ENCODE measurements at regions not wholly inside any gene's neighbourhood (a gene's known extent, or its start where the extent isn't known, plus 50 kb on each side); places are given as distances from the start of the nearest gene placed in this dataset.
"Not testable (repeated sequence)": the region's sequence is repeated elsewhere in the genome, so short reads cannot be mapped to it uniquely, and the experiment has no call there.

DNA sequence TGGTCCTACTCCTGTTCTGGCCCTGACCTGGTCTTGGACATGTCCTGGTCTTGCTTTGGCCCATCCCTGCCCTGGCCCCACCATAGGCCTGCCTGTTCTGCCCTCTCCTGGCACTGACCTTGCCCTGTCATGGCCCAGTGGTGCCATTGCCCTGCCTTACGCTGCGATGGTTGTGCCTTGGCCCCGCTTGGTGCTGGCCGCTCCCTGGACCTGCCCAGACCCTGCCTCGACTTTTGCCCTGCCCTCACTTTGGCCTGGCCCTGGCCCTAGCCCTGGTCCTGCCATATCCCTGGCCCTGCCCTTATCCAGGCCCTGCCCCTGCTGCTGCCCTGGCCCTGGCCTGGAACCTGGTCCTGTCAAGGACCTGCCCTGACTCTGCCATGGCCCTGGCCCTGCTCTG lies 643.1 kb downstream of the ZNF37A start:
- H3K79me2 ChIP-seq (ENCODE audit: control insufficient read depth in 1 of 2, insufficient read depth in 2 of 2, low read length in 2 of 2); H3K4ac ChIP-seq (replicated peaks; ENCODE audit: insufficient read length, low read depth, low read length); DNase-seq (ENCODE audit: low read depth in 1 of 2, low spot score in 2 of 2); H3K27me3 ChIP-seq (replicated peaks in 1 of 4; ENCODE audit: control insufficient read depth in 3 of 4, extremely low read depth in 1 of 4, insufficient read depth in 3 of 4, low read length in 3 of 4); POLR2A ChIA-PET (ENCODE audit: partially characterized antibody); H3K36me3 ChIP-seq (ENCODE audit: control insufficient read depth in 2 of 4, insufficient read depth in 4 of 4, low read length in 3 of 4); H3K4me1 ChIP-seq (replicated peaks in 1 of 4; ENCODE audit: control insufficient read depth in 3 of 4, insufficient read depth in 4 of 4, low read length in 3 of 4); H2BK15ac ChIP-seq (ENCODE audit: low read length); H2BK120ac ChIP-seq (replicated peaks; ENCODE audit: low read depth, low read length); H2BK5ac ChIP-seq (ENCODE audit: low read depth, low read length); H3K23ac ChIP-seq (ENCODE audit: insufficient read length); H3K14ac ChIP-seq (ENCODE audit: insufficient read length); H2BK20ac ChIP-seq (ENCODE audit: low read length); H4K8ac ChIP-seq (ENCODE audit: extremely low read depth, insufficient read depth, low read length); H3K4me3 ChIP-seq (ENCODE audit: extremely low read depth in 1 of 4, insufficient read depth in 2 of 4, low read depth in 3 of 4, low read length in 4 of 4); CTCF ChIA-PET (ENCODE audit: partially characterized antibody); H3K9ac ChIP-seq (replicated peaks in 1 of 4; ENCODE audit: extremely low read depth in 1 of 4, low read depth in 3 of 4, low read length in 3 of 4); H3K79me1 ChIP-seq (ENCODE audit: low read depth, low read length); H4K91ac ChIP-seq (replicated peaks; ENCODE audit: insufficient read length, low read length); H3K23me2 ChIP-seq (ENCODE audit: low read depth, low read length); H2AFZ ChIP-seq (ENCODE audit: low read length); H3K4me2 ChIP-seq (ENCODE audit: insufficient read depth in 1 of 2, low read depth in 2 of 2, low read length in 2 of 2); H2AK5ac ChIP-seq (ENCODE audit: low read depth, low read length); H2BK12ac ChIP-seq (ENCODE audit: low read depth, low read length); H4K5ac ChIP-seq (ENCODE audit: insufficient read length, low read depth, low read length); H3K56ac ChIP-seq (replicated peaks; ENCODE audit: insufficient read length, low read depth, low read length); FAIRE-seq; H3K18ac ChIP-seq (ENCODE audit: extremely low read depth, low read length); H4K20me1 ChIP-seq (replicated peaks in 1 of 2; ENCODE audit: control insufficient read depth in 1 of 2, insufficient read depth in 2 of 2, low read length in 2 of 2); H3K27ac ChIP-seq (ENCODE audit: low read depth, low read length): not testable (repeated sequence)
- 84% methylated on average over 5 of the region's 5 CpGs; no CpG with 5 or more reads in 1 of the 2 experiments for WGBS, 2 experiments (ENCODE audit: extremely low coverage in 1 of 2, insufficient coverage in 1 of 2, insufficient read length in 1 of 2, insufficient replicate concordance in 2 of 2, low coverage in 1 of 2, low lambda C conversion rate in 2 of 2, missing lambda C conversion rate in 1 of 2)
- H3K9me3 ChIP-seq (ENCODE audit: insufficient read depth in 2 of 2, low read depth in 1 of 2, low read length in 1 of 2): peaks cover 26 to 65% of the 10 kb centered on the region in 2 experiments

DNA sequence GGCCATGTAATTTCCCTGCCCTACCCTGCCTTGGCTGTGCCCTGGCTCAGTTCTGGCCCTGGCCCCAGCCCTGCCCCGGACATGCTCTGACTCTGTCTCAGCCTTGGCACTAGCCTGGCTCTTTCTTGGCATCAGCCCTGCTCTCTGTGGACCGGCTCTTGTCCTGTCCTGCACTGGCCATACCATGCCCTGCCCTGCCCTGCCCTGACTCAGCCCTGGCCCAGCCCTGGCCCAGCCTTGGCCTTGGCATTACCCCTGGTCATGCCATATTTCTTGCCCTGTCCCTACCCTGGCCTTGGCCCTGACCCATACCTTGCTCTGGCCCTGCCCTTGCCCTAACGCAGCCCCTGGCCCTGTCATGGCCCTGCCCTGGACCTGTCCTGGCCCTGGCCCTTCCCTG lies 643.9 kb downstream of the ZNF37A start:
- H2BK15ac ChIP-seq (ENCODE audit: low read length); POLR2A ChIA-PET (ENCODE audit: partially characterized antibody); H4K8ac ChIP-seq (ENCODE audit: extremely low read depth, insufficient read depth, low read length); H3K14ac ChIP-seq (ENCODE audit: insufficient read length); H2BK20ac ChIP-seq (ENCODE audit: low read length); H4K91ac ChIP-seq (replicated peaks; ENCODE audit: insufficient read length, low read length); H2AFZ ChIP-seq (ENCODE audit: low read length); H3K4me2 ChIP-seq (ENCODE audit: insufficient read depth in 1 of 2, low read depth in 2 of 2, low read length in 2 of 2); H4K20me1 ChIP-seq (replicated peaks in 1 of 2; ENCODE audit: control insufficient read depth in 1 of 2, insufficient read depth in 2 of 2, low read length in 2 of 2); H2BK120ac ChIP-seq (replicated peaks; ENCODE audit: low read depth, low read length); CTCF ChIA-PET (ENCODE audit: partially characterized antibody); H3K4me3 ChIP-seq (ENCODE audit: extremely low read depth in 1 of 4, insufficient read depth in 2 of 4, low read depth in 3 of 4, low read length in 4 of 4); H3K56ac ChIP-seq (replicated peaks; ENCODE audit: insufficient read length, low read depth, low read length); H2BK12ac ChIP-seq (ENCODE audit: low read depth, low read length); H3K4me1 ChIP-seq (replicated peaks in 1 of 4; ENCODE audit: control insufficient read depth in 3 of 4, insufficient read depth in 4 of 4, low read length in 3 of 4); H3K9ac ChIP-seq (replicated peaks in 1 of 4; ENCODE audit: extremely low read depth in 1 of 4, low read depth in 3 of 4, low read length in 3 of 4); H3K18ac ChIP-seq (ENCODE audit: extremely low read depth, low read length); H3K23ac ChIP-seq (ENCODE audit: insufficient read length); H3K27me3 ChIP-seq (replicated peaks in 1 of 4; ENCODE audit: control insufficient read depth in 3 of 4, extremely low read depth in 1 of 4, insufficient read depth in 3 of 4, low read length in 3 of 4); H2BK5ac ChIP-seq (ENCODE audit: low read depth, low read length); H3K79me1 ChIP-seq (ENCODE audit: low read depth, low read length); FAIRE-seq; H3K36me3 ChIP-seq (ENCODE audit: control insufficient read depth in 2 of 4, insufficient read depth in 4 of 4, low read length in 3 of 4); H4K5ac ChIP-seq (ENCODE audit: insufficient read length, low read depth, low read length); H3K79me2 ChIP-seq (ENCODE audit: control insufficient read depth in 1 of 2, insufficient read depth in 2 of 2, low read length in 2 of 2); H2AK5ac ChIP-seq (ENCODE audit: low read depth, low read length); DNase-seq (ENCODE audit: low read depth in 1 of 2, low spot score in 2 of 2); H3K27ac ChIP-seq (ENCODE audit: low read depth, low read length); H3K23me2 ChIP-seq (ENCODE audit: low read depth, low read length); H3K4ac ChIP-seq (replicated peaks; ENCODE audit: insufficient read length, low read depth, low read length): not testable (repeated sequence)
- H3K9me3 ChIP-seq (ENCODE audit: insufficient read depth in 2 of 2, low read depth in 1 of 2, low read length in 1 of 2): peaks cover 31 to 72% of the 10 kb centered on the region in 2 experiments
- 70% methylated on average over 2 of the region's 3 CpGs; no CpG with 5 or more reads in 1 of the 2 experiments for WGBS, 2 experiments (ENCODE audit: extremely low coverage in 1 of 2, insufficient coverage in 1 of 2, insufficient read length in 1 of 2, insufficient replicate concordance in 2 of 2, low coverage in 1 of 2, low lambda C conversion rate in 2 of 2, missing lambda C conversion rate in 1 of 2)

Measured in H1 (cell line).